Lower lobe of right lung (tissue), 2 donors: ENCODE measurements at regions not wholly inside any gene's neighbourhood (a gene's known extent, or its start where the extent isn't known, plus 50 kb on each side); places are given as distances from the start of the nearest gene placed in this dataset.

Source experiments
- ATAC-seq, 2 donors: fragments of 200-7000 bp; cut with Tn5 transposase; one replicate each; pipeline ENCODE4 v1.9.1; 2020 to 2022; ENCODE audit warnings: mild to moderate bottlenecking in 2 of 2, moderate library complexity in 2 of 2
- DNase-seq: peaks from one replicate; pipeline ENCODE4 v3.0.0-alpha.2; 2020
- H3K27ac ChIP-seq: fragments of 200-600 bp; one replicate; pipeline ENCODE4 v1.8.0; 2022
- H3K27me3 ChIP-seq: fragments of 200-600 bp; one replicate; pipeline ENCODE4 v1.8.0; 2022; ENCODE audit warnings: low read depth
- H3K36me3 ChIP-seq: fragments of 200-600 bp; one replicate; pipeline ENCODE4 v1.8.0; 2022; ENCODE audit warnings: mild to moderate bottlenecking
- H3K4me1 ChIP-seq: fragments of 200-600 bp; one replicate; pipeline ENCODE4 v1.8.0; 2022
- H3K4me3 ChIP-seq: fragments of 200-600 bp; one replicate; pipeline ENCODE4 v1.8.0; 2022; ENCODE audit warnings: mild to moderate bottlenecking
- H3K9me3 ChIP-seq: fragments of 200-600 bp; one replicate; pipeline ENCODE4 v1.8.0; 2022
- CTCF ChIP-seq: fragments of 200-600 bp; IDR thresholded peaks from one replicate; pipeline ENCODE4 v1.8.0; 2022; ENCODE audit warnings: antibody characterized with exemption, mild to moderate bottlenecking
- intact Hi-C: fragments of 100-400 bp; cut with DNase I; formaldehyde crosslinking; loops from one replicate; pipeline ENCODE4 v1.11.0; 2022
- donor health status: DM: no; HTN: yes; CAD: no; lungs with severe emphysema.

GRCh38 chr22:49609207-49609876 is 218.3 kb downstream of the BRD1 start:
- Histone ChIP-seq H3K4me1 (no peaks in the 10 kb centered on the region), H3K9me3 (peaks cover 19% of the 10 kb centered on the region), H3K27me3 (no peaks in the 10 kb centered on the region), H3K27ac (no peak overlapping the region), H3K36me3 (no peaks in the 10 kb centered on the region), H3K4me3 (no peak overlapping the region)
- peak; percentile 41 for DNase-seq
- intact Hi-C loops, result no loop called here
- no peak for ATAC-seq
- no peak for TF ChIP-seq CTCF

GRCh38 chr22:49608660-49609059 is 219.0 kb downstream of the BRD1 start:
- Histone ChIP-seq H3K9me3 (peaks cover 20% of the 10 kb centered on the region), H3K27ac (no peak overlapping the region), H3K4me3 (no peak overlapping the region), H3K27me3 (no peaks in the 10 kb centered on the region), H3K4me1 (no peaks in the 10 kb centered on the region), H3K36me3 (no peaks in the 10 kb centered on the region)
- DNase-seq, result peak; percentile 34
- no peak for ATAC-seq
- no peak for TF ChIP-seq CTCF
- intact Hi-C loops, result no loop called here

- Histone ChIP-seq H3K4me1 (no peaks in the 10 kb centered on the region), H3K36me3 (no peaks in the 10 kb centered on the region), H3K4me3 (no peak overlapping the region), H3K9me3 (peaks cover 20% of the 10 kb centered on the region), H3K27me3 (no peaks in the 10 kb centered on the region), H3K27ac (no peak overlapping the region)
- intact Hi-C loops, result no loop called here
- TF ChIP-seq CTCF, result no peak
- DNase-seq, result no peak
- ATAC-seq, result no peak
Observed at GRCh38 chr22:49608228-49608627, 219.4 kb downstream of the BRD1 start.

- intact Hi-C loops, result no loop called here
- TF ChIP-seq CTCF, result no peak
- ATAC-seq (no peak), DNase-seq (no peak)
- H3K36me3 ChIP-seq, result no peaks in the 10 kb centered on the region
- H3K4me3 ChIP-seq, result no peak overlapping the region
- no peaks in the 10 kb centered on the region for H3K4me1 ChIP-seq
- no peaks in the 10 kb centered on the region for H3K27me3 ChIP-seq
- H3K9me3 ChIP-seq, result peaks cover 16% of the 10 kb centered on the region
- no peak overlapping the region for H3K27ac ChIP-seq
Observed at GRCh38 chr22:49607821-49608220, 219.9 kb downstream of the BRD1 start.

- H3K4me3 ChIP-seq, result no peak overlapping the region
Observed at GRCh38 chr22:49606562-49607290, 220.9 kb downstream of the BRD1 start.

More at GRCh38 chr22:49606562-49607290, 220.9 kb downstream of the BRD1 start:
- Histone ChIP-seq H3K27me3 (no peaks in the 10 kb centered on the region), H3K9me3 (peaks cover 16% of the 10 kb centered on the region), H3K27ac (no peak overlapping the region), H3K36me3 (no peaks in the 10 kb centered on the region), H3K4me1 (no peaks in the 10 kb centered on the region)
- no peak for TF ChIP-seq CTCF
- no peak for ATAC-seq
- DNase-seq, result no peak
- intact Hi-C loops, result no loop called here
